Stomach (tissue), 8 donors: ENCODE measurements at regions not wholly inside any gene's neighbourhood (a gene's known extent, or its start where the extent isn't known, plus 50 kb on each side); places are given as distances from the start of the nearest gene placed in this dataset.

ENCODE experiments used
- DNase-seq, 2 donors: peaks; one replicate each; pipeline versions ENCODE4 v3.0.0 to v3.0.0-alpha.2; 2013 to 2019
- H3K27ac ChIP-seq, 5 donors: fragments of 200-600 bp in 4 of 5; sonication (generic) in 4 of 5; one replicate each; pipeline ENCODE4 v1.5.1; 2013 to 2019; ENCODE audit warnings: mild to moderate bottlenecking in 1 of 5, moderate library complexity in 1 of 5
- H3K27me3 ChIP-seq, 3 donors: fragments of 200-600 bp; sonication (generic); one replicate each; pipeline ENCODE4 v1.5.1; 2017 to 2019; ENCODE audit warnings: mixed run types in 1 of 3
- H3K36me3 ChIP-seq, 4 donors: fragments of 200-600 bp; sonication (generic); 1 replicate in 3 of 4; 2 replicates in 1 of 4; pipeline ENCODE4 v1.5.1; 2016 to 2019
- H3K4me1 ChIP-seq, 4 donors: fragments of 200-600 bp; sonication (generic); one replicate each; pipeline ENCODE4 v1.5.1; 2016 to 2019
- H3K4me3 ChIP-seq, 4 donors: fragments of 200-600 bp; sonication (generic) in 3 of 4; one replicate each; pipeline ENCODE4 v1.5.1; 2016 to 2019; ENCODE audit warnings: mild to moderate bottlenecking in 1 of 4
- H3K9me3 ChIP-seq, 4 donors: fragments of 200-600 bp; sonication (generic); one replicate each; pipeline ENCODE4 v1.5.1; 2016 to 2019
- CTCF ChIP-seq, 7 experiments: fragments of 450-650 bp in 4 of 7; fragments of 200-600 bp in 3 of 7; sonication (generic) in 3 of 7; IDR thresholded peaks; one replicate each; pipeline ENCODE4 v1.5.1; 2016 to 2019; ENCODE audit warnings: antibody characterized with exemption in 7 of 7, control low read depth in 2 of 7, mild to moderate bottlenecking in 1 of 7
- EP300 ChIP-seq: sonication (generic); formaldehyde crosslinking; IDR thresholded peaks from one replicate; pipeline ENCODE4 v1.6.1; 2017; ENCODE audit warnings: antibody characterized with exemption
- POLR2A ChIP-seq, 4 donors: fragments of 450-650 bp; IDR thresholded peaks; one replicate each; pipeline ENCODE4 v1.6.1; 2016; ENCODE audit warnings: antibody characterized with exemption in 4 of 4, control low read depth in 2 of 4, mild to moderate bottlenecking in 1 of 4, moderate library complexity in 1 of 4
- POLR2AphosphoS5 ChIP-seq, 3 donors: sonication (generic); formaldehyde crosslinking; IDR thresholded peaks; one replicate each; pipeline ENCODE4 v1.6.1; 2016; ENCODE audit warnings: antibody characterized with exemption in 3 of 3
- WGBS, 5 donors: extraction: QIAGEN DNeasy Blood & Tissue Kit in 3 of 5; methylation state at CpG; one replicate each; pipeline versions ENCODE4 v1.1.5 to v1.1.7; 2013 to 2018; 5-methylcytosine and 5-hydroxymethylcytosine counted together
- intact Hi-C: fragments of 100-400 bp; cut with DNase I; formaldehyde crosslinking; loops from one replicate; pipeline ENCODE4 v1.15.1; 2023; ENCODE audit warnings: low total_unique reads
- donor health status: healthy with polysubstance abuse.
- donor health status: Bipolar disorder and iron deficiency.
- donor health status: healthy.

- intact Hi-C loops: no loop called here
- Histone ChIP-seq H3K36me3 (no peaks in the 10 kb centered on the region), H3K4me1 (no peaks in the 10 kb centered on the region), H3K27ac (no peak overlapping the region), H3K27me3 (peaks cover 0 to 9% (median 3%) of the 10 kb centered on the region in 3 donors), H3K4me3 (no peak overlapping the region), H3K9me3 (peaks cover 0 to 7% (median under 1%) of the 10 kb centered on the region in 4 donors)
- 74 to 84% (median 75%) methylated on average over 9 of the region's 9 CpGs for WGBS, 5 donors
- TF ChIP-seq POLR2AphosphoS5 (IDR thresholded peaks at IDR 0.05) (no peak), CTCF (IDR thresholded peaks at IDR 0.05) (no peak), EP300 (no peak), POLR2A (IDR thresholded peaks at IDR 0.05) (no peak)
- DNase-seq: no peak
Observed at GRCh38 chr2:235343156-235343774, 150.6 kb upstream of the AGAP1 start.

GRCh38 chr2:235343869-235344268, 150.0 kb upstream of the AGAP1 start:
- H3K9me3 ChIP-seq: peaks cover 0 to 2% (median 0%) of the 10 kb centered on the region in 4 donors
- H3K4me3 ChIP-seq: no peak overlapping the region
- WGBS, 5 donors: 46 to 55% (median 52%) methylated on average over 10 of the region's 10 CpGs
- H3K36me3 ChIP-seq: no peaks in the 10 kb centered on the region
- H3K4me1 ChIP-seq: no peaks in the 10 kb centered on the region
- DNase-seq: peak in 1 of 2 donors; percentile 16
- intact Hi-C loops: no loop called here
- TF ChIP-seq POLR2AphosphoS5 (IDR thresholded peaks at IDR 0.05): no peak
- TF ChIP-seq EP300: no peak
- no peak for TF ChIP-seq POLR2A (IDR thresholded peaks at IDR 0.05)
- TF ChIP-seq CTCF (IDR thresholded peaks at IDR 0.05): no peak
- H3K27ac ChIP-seq: no peak overlapping the region
- H3K27me3 ChIP-seq: peaks cover 0 to 10% (median 3%) of the 10 kb centered on the region in 3 donors

- Histone ChIP-seq H3K27me3 (peaks cover 0 to 26% (median 3%) of the 10 kb centered on the region in 3 donors), H3K4me1 (no peaks in the 10 kb centered on the region), H3K36me3 (no peaks in the 10 kb centered on the region), H3K27ac (no peak overlapping the region), H3K4me3 (no peak overlapping the region), H3K9me3 (no peaks in the 10 kb centered on the region)
- WGBS, 5 donors: 88 to 100% (median 98%) methylated on average over 1 of the region's 1 CpG
- TF ChIP-seq EP300 (no peak), POLR2AphosphoS5 (IDR thresholded peaks at IDR 0.05) (no peak), CTCF (IDR thresholded peaks at IDR 0.05) (no peak), POLR2A (IDR thresholded peaks at IDR 0.05) (no peak)
- intact Hi-C loops: no loop called here
- no peak for DNase-seq
Observed at GRCh38 chr2:235345745-235346144, 148.1 kb upstream of the AGAP1 start.

- WGBS, 5 donors: 76 to 85% (median 80%) methylated on average over 8 of the region's 8 CpGs
- Histone ChIP-seq H3K4me1 (no peaks in the 10 kb centered on the region), H3K9me3 (no peaks in the 10 kb centered on the region), H3K27ac (no peak overlapping the region), H3K36me3 (no peaks in the 10 kb centered on the region), H3K4me3 (no peak overlapping the region), H3K27me3 (peaks cover 0 to 26% (median 3%) of the 10 kb centered on the region in 3 donors)
- intact Hi-C loops: no loop called here
- no peak for DNase-seq
- no peak for TF ChIP-seq CTCF (IDR thresholded peaks at IDR 0.05)
- no peak for TF ChIP-seq POLR2AphosphoS5 (IDR thresholded peaks at IDR 0.05)
- no peak for TF ChIP-seq POLR2A (IDR thresholded peaks at IDR 0.05)
- TF ChIP-seq EP300: no peak
Observed at GRCh38 chr2:235347691-235348090, 146.2 kb upstream of the AGAP1 start.
